H9 (cell line): ENCODE measurements at regions not wholly inside any gene's neighbourhood (a gene's known extent, or its start where the extent isn't known, plus 50 kb on each side); places are given as distances from the start of the nearest gene placed in this dataset.

Source experiments
- DNase-seq: peaks from one replicate; pipeline ENCODE4 v3.0.0-alpha.2; 2017
- H2AFZ ChIP-seq: one replicate; pipeline ENCODE4 v1.6.1; 2013; ENCODE audit warnings: mild to moderate bottlenecking, low read length, control low read depth, moderate library complexity
- H2AK5ac ChIP-seq: 2 replicates; pipeline ENCODE4 v1.6.1; 2013; ENCODE audit warnings: low read length, control low read depth, mixed read lengths; ENCODE audit not compliant: insufficient read length
- H2BK120ac ChIP-seq: one replicate; pipeline ENCODE4 v1.6.1; 2013; ENCODE audit warnings: low read depth, mild to moderate bottlenecking, low read length, control low read depth, inconsistent platforms; ENCODE audit not compliant: poor library complexity, severe bottlenecking
- H2BK12ac ChIP-seq: 2 replicates; pipeline ENCODE4 v1.6.1; 2013; ENCODE audit warnings: low read length, control low read depth, mixed read lengths, low read depth; ENCODE audit not compliant: insufficient read length
- H2BK15ac ChIP-seq: 2 replicates; pipeline ENCODE4 v1.6.1; 2013; ENCODE audit warnings: low read depth, low read length, control low read depth
- H2BK20ac ChIP-seq: one replicate; pipeline ENCODE4 v1.6.1; 2013; ENCODE audit warnings: low read depth, mild to moderate bottlenecking, low read length, control low read depth, inconsistent platforms; ENCODE audit not compliant: poor library complexity, severe bottlenecking
- H2BK5ac ChIP-seq: 2 replicates; pipeline ENCODE4 v1.6.1; 2013; ENCODE audit warnings: low read length, control low read depth, mixed read lengths; ENCODE audit not compliant: insufficient read length
- H3K14ac ChIP-seq: 2 replicates; pipeline ENCODE4 v1.6.1; 2013; ENCODE audit warnings: low read length, control low read depth; ENCODE audit not compliant: insufficient read depth
- H3K18ac ChIP-seq: 2 replicates; pipeline ENCODE4 v1.6.1; 2013; ENCODE audit warnings: low read depth, mild to moderate bottlenecking, mixed read lengths, low read length, control low read depth; ENCODE audit not compliant: insufficient read length
- H3K23ac ChIP-seq: 2 replicates; pipeline ENCODE4 v1.6.1; 2013; ENCODE audit warnings: low read length, control low read depth, mixed read lengths, low read depth; ENCODE audit not compliant: insufficient read length
- H3K23me2 ChIP-seq: 2 replicates; pipeline ENCODE4 v1.6.1; 2013; ENCODE audit warnings: low read depth, mild to moderate bottlenecking, mixed read lengths, low read length, control low read depth; ENCODE audit not compliant: insufficient read length, poor library complexity, severe bottlenecking
- H3K27ac ChIP-seq: 2 replicates; pipeline ENCODE4 v1.5.1; 2013; ENCODE audit warnings: low read length, control low read depth, mixed read lengths, low read depth; ENCODE audit not compliant: insufficient read length
- H3K27me3 ChIP-seq: 2 replicates; pipeline ENCODE4 v1.6.1; 2013; ENCODE audit warnings: low read length, control low read depth, inconsistent platforms; ENCODE audit not compliant: insufficient read depth
- H3K4ac ChIP-seq: 2 replicates; pipeline ENCODE4 v1.6.1; 2013; ENCODE audit warnings: low read depth, mild to moderate bottlenecking, control low read depth, inconsistent platforms, low read length, moderate library complexity
- H3K4me1 ChIP-seq: 2 replicates; pipeline ENCODE4 v1.6.1; 2013; ENCODE audit warnings: low read length, control low read depth, inconsistent platforms; ENCODE audit not compliant: insufficient read depth
- H3K4me2 ChIP-seq: 2 replicates; pipeline ENCODE4 v1.6.1; 2013; ENCODE audit warnings: low read length, control low read depth, mixed read lengths; ENCODE audit not compliant: insufficient read length, insufficient read depth
- H3K56ac ChIP-seq: 2 replicates; pipeline ENCODE4 v1.6.1; 2013; ENCODE audit warnings: low read depth, mild to moderate bottlenecking, mixed read lengths, low read length, control low read depth; ENCODE audit not compliant: insufficient read length
- H3K79me1 ChIP-seq: 2 replicates; pipeline ENCODE4 v1.6.1; 2013; ENCODE audit warnings: low read depth, mild to moderate bottlenecking, moderate library complexity, low read length, control low read depth, inconsistent platforms; ENCODE audit not compliant: insufficient read depth, poor library complexity, severe bottlenecking
- H3K79me2 ChIP-seq: 2 replicates; pipeline ENCODE4 v1.6.1; 2013; ENCODE audit warnings: low read length, control low read depth, inconsistent platforms; ENCODE audit not compliant: insufficient read depth
- H3K9ac ChIP-seq: 2 replicates; pipeline ENCODE4 v1.6.1; 2013; ENCODE audit warnings: low read length, control low read depth, mixed read lengths; ENCODE audit not compliant: insufficient read length; ENCODE audit errors: extremely low read depth
- H3K9me3 ChIP-seq: one replicate; pipeline ENCODE4 v1.6.1; 2013; ENCODE audit warnings: low read depth, low read length, inconsistent platforms; ENCODE audit not compliant: control insufficient read depth
- H3T11ph ChIP-seq: one replicate; pipeline ENCODE4 v1.6.1; 2013; ENCODE audit warnings: mild to moderate bottlenecking, low read length, control low read depth, inconsistent platforms
- H4K20me1 ChIP-seq: one replicate; pipeline ENCODE4 v1.6.1; 2013; ENCODE audit not compliant: control insufficient read depth, insufficient read length, insufficient read depth
- H4K5ac ChIP-seq: 2 replicates; pipeline ENCODE4 v1.6.1; 2013; ENCODE audit warnings: low read depth, mild to moderate bottlenecking, mixed read lengths, low read length, control low read depth; ENCODE audit not compliant: insufficient read length
- H4K8ac ChIP-seq: replicated peaks from 2 replicates; pipeline ENCODE4 v1.6.1; 2013; ENCODE audit warnings: low read length, control low read depth, mixed read lengths, low read depth; ENCODE audit not compliant: insufficient read length
- H4K91ac ChIP-seq: 2 replicates; pipeline ENCODE4 v1.6.1; 2013; ENCODE audit warnings: low read depth, mild to moderate bottlenecking, moderate library complexity, mixed read lengths, low read length, control low read depth; ENCODE audit not compliant: insufficient read length
- H3K27ac Mint-ChIP-seq, 3 experiments: 2 replicates in 2 of 3; 3 replicates in 1 of 3; pipeline ENCODE4 v1.8.0; 2020 to 2021; ENCODE audit warnings: mixed read lengths in 3 of 3, mild to moderate bottlenecking in 1 of 3, moderate library complexity in 1 of 3
- H3K27me3 Mint-ChIP-seq: 2 replicates; pipeline ENCODE4 v1.8.0; 2021; ENCODE audit warnings: low read depth, mild to moderate bottlenecking, moderate library complexity, mixed read lengths
- H3K36me3 Mint-ChIP-seq, 3 experiments: 2 replicates in 2 of 3; 3 replicates in 1 of 3; pipeline ENCODE4 v1.8.0; 2020 to 2021; ENCODE audit warnings: low read depth in 3 of 3, mixed read lengths in 3 of 3; ENCODE audit not compliant: insufficient read depth in 1 of 3
- H3K4me1 Mint-ChIP-seq, 2 experiments: 2 replicates each; pipeline ENCODE4 v1.8.0; 2020; ENCODE audit warnings: mixed read lengths in 2 of 2
- H3K4me3 Mint-ChIP-seq, 2 experiments: 2 replicates in 1 of 2; 3 replicates in 1 of 2; pipeline ENCODE4 v1.8.0; 2020 to 2021; ENCODE audit warnings: mild to moderate bottlenecking in 2 of 2, mixed read lengths in 2 of 2, moderate library complexity in 1 of 2
- H3K9me3 Mint-ChIP-seq, 2 experiments: 2 replicates in 1 of 2; 3 replicates in 1 of 2; pipeline ENCODE4 v1.8.0; 2020; ENCODE audit warnings: mild to moderate bottlenecking in 2 of 2, mixed read lengths in 2 of 2, moderate library complexity in 1 of 2
- CTCF ChIP-seq: fragments of 200-600 bp; sonication (generic); conservative IDR thresholded peaks from 3 replicates; pipeline ENCODE4 v1.8.0; 2021; ENCODE audit warnings: antibody characterized with exemption, mild to moderate bottlenecking

- Histone ChIP-seq H4K5ac (no peak overlapping the region), H3K18ac (no peak overlapping the region), H3K27me3 (no peaks in the 10 kb centered on the region), H3K56ac (no peak overlapping the region), H3K79me1 (no peaks in the 10 kb centered on the region), H3K4ac (no peak overlapping the region), H4K20me1 (no peaks in the 10 kb centered on the region), H3K23me2 (no peaks in the 10 kb centered on the region), H2BK120ac (no peak overlapping the region), H3K27ac (no peak overlapping the region), H3K79me2 (no peaks in the 10 kb centered on the region), H2BK20ac (no peak overlapping the region), H3K9me3 (no peaks in the 10 kb centered on the region), H2BK12ac (no peak overlapping the region), H3K14ac (no peak overlapping the region), H4K91ac (no peak overlapping the region), H3K4me2 (no peak overlapping the region), H2AFZ (no peak overlapping the region), H4K8ac (no peak overlapping the region), H2BK15ac (no peak overlapping the region), H3K23ac (no peak overlapping the region), H3K4me1 (no peaks in the 10 kb centered on the region), H2BK5ac (no peak overlapping the region), H3K9ac (no peak overlapping the region), H2AK5ac (no peak overlapping the region), H3T11ph (no peak overlapping the region)
- no peaks in the 10 kb centered on the region for H3K27me3 Mint-ChIP-seq
- no peak overlapping the region for H3K27ac Mint-ChIP-seq
- H3K4me1 Mint-ChIP-seq, result peaks cover 10 to 11% of the 10 kb centered on the region in 2 experiments
- peaks cover 0 to 4% of the 10 kb centered on the region in 2 experiments; a peak in 2 of 5 replicates for H3K9me3 Mint-ChIP-seq
- TF ChIP-seq CTCF, result no peak
- H3K36me3 Mint-ChIP-seq, result peaks cover 0 to 5% (median 0%) of the 10 kb centered on the region in 3 experiments; a peak in 3 of 7 replicates
- no peak for DNase-seq
- H3K4me3 Mint-ChIP-seq, result no peak overlapping the region
These were observed 210.5 kb upstream of the PLEKHG7 start for GRCh38 chr12:92492291-92492690.
